GM12878 (cell line): ENCODE measurements at regions not wholly inside any gene's neighbourhood (a gene's known extent, or its start where the extent isn't known, plus 50 kb on each side); places are given as distances from the start of the nearest gene placed in this dataset.

Source experiments
- ATAC-seq: fragments of 200-7000 bp; cut with Tn5 transposase; 3 replicates; pipeline ENCODE4 v1.9.1; 2020; ENCODE audit warnings: mild to moderate bottlenecking, moderate library complexity
- BruUV-seq: library from RNA; stranded (reverse); fragments of 400-500 nt; replicated peaks from 2 replicates; lab custom pipeline; 2021; lab: Mats Ljungman, UMichigan
- CTCF ChIA-PET: fragments of 300-600 bp; sonication (Branson Sonifier 250); formaldehyde crosslinking; extraction: SDS; loops from one replicate; lab custom pipeline; 2021; ENCODE audit warnings: inconsistent platforms; lab: Yijun Ruan, JAX
- POLR2A ChIA-PET: fragments of 350-600 bp; formaldehyde crosslinking; extraction: SDS; loops from one replicate; lab custom pipeline; 2021; ENCODE audit warnings: inconsistent platforms; lab: Charles Lee
- RAD21 ChIA-PET: fragments of 300-600 bp; sonication (Branson Sonifier 250); formaldehyde crosslinking; loops from one replicate; lab custom pipeline; 2023; ENCODE audit warnings: antibody characterized with exemption; ENCODE audit not compliant: unreplicated experiment; lab: Charles Lee
- SMC1A ChIA-PET: fragments of 300-600 bp; sonication (Branson Sonifier 250); formaldehyde crosslinking; loops from one replicate; lab custom pipeline; 2023; ENCODE audit not compliant: unreplicated experiment, uncharacterized antibody; lab: Charles Lee
- DNase-seq: peaks from one replicate; pipeline ENCODE4 v3.0.0-alpha.2; 2011; ENCODE audit warnings: low read depth, low spot score
- FAIRE-seq: peaks from 3 replicates; lab custom pipeline; 2011; peaks lifted over from hg19 to GRCh38; lab: Jason Lieb, UNC
- H2AFZ ChIP-seq: 2 replicates; pipeline ENCODE4 v1.6.0; 2011; ENCODE audit warnings: low read depth, low read length, control low read depth; ENCODE audit not compliant: control insufficient read depth
- H3K27ac ChIP-seq: 2 replicates; pipeline ENCODE4 v1.5.1; 2011; ENCODE audit warnings: control low read depth; ENCODE audit not compliant: control insufficient read depth, insufficient read depth
- H3K27me3 ChIP-seq, 2 experiments: replicated peaks in 1 of 2; 2 replicates each; pipeline versions ENCODE4 v1.6.0 to v1.6.1; 2011; ENCODE audit warnings: low read length in 1 of 2; ENCODE audit not compliant: control insufficient read depth in 2 of 2, insufficient read depth in 2 of 2
- H3K36me3 ChIP-seq, 2 experiments: 2 replicates each; pipeline ENCODE4 v1.5.1; 2011; ENCODE audit warnings: low read length in 1 of 2; ENCODE audit not compliant: control insufficient read depth in 2 of 2, insufficient read depth in 2 of 2
- H3K4me1 ChIP-seq: 2 replicates; pipeline ENCODE4 v1.6.1; 2011; ENCODE audit warnings: mild to moderate bottlenecking, low read length, moderate library complexity, mixed read lengths; ENCODE audit not compliant: control insufficient read depth, insufficient read depth
- H3K4me2 ChIP-seq: 2 replicates; pipeline ENCODE4 v1.6.0; 2011; ENCODE audit warnings: control low read depth; ENCODE audit not compliant: control insufficient read depth, insufficient read depth
- H3K4me3 ChIP-seq: fragments of 200-600 bp; sonication (generic); 2 replicates; pipeline ENCODE4 v1.5.1; 2016
- H3K79me2 ChIP-seq: 2 replicates; pipeline ENCODE4 v1.6.0; 2011; ENCODE audit warnings: low read length; ENCODE audit not compliant: control insufficient read depth, insufficient read depth
- H3K9ac ChIP-seq: 2 replicates; pipeline ENCODE4 v1.8.0; 2011; ENCODE audit warnings: low read length, control low read depth, mixed read lengths; ENCODE audit not compliant: control insufficient read depth, insufficient read depth
- H3K9me3 ChIP-seq: replicated peaks from 3 replicates; pipeline ENCODE4 v1.5.1; 2011; ENCODE audit warnings: mild to moderate bottlenecking, low read length; ENCODE audit not compliant: control insufficient read depth, insufficient read depth
- H4K20me1 ChIP-seq: 2 replicates; pipeline ENCODE4 v1.6.0; 2011; ENCODE audit not compliant: control insufficient read depth, insufficient read depth
- BCL3 ChIP-seq: IDR thresholded peaks from 2 replicates; pipeline ENCODE4 v1.6.1; 2011; ENCODE audit warnings: borderline replicate concordance, low read depth, mild to moderate bottlenecking, moderate library complexity, low read length; ENCODE audit not compliant: insufficient read depth, poor library complexity, severe bottlenecking
- BCLAF1 ChIP-seq: fragments of 450-650 bp; IDR thresholded peaks from 2 replicates; pipeline ENCODE4 v1.6.1; 2017; ENCODE audit warnings: antibody characterized with exemption, mild to moderate bottlenecking, moderate library complexity
- EP300 ChIP-seq, 2 experiments: fragments of 150-350 bp in 1 of 2; IDR thresholded peaks; 2 replicates each; pipeline ENCODE4 v1.6.1; 2011 to 2012; ENCODE audit warnings: low read depth in 2 of 2, low read length in 2 of 2, borderline replicate concordance in 1 of 2, improper control_type of control experiment in 1 of 2, inconsistent platforms in 1 of 2; ENCODE audit not compliant: control insufficient read depth in 1 of 2
- JUNB ChIP-seq: IDR thresholded peaks from 2 replicates; pipeline ENCODE4 v1.6.1; 2016; ENCODE audit warnings: antibody characterized with exemption, mild to moderate bottlenecking
- JUND ChIP-seq: IDR thresholded peaks from 2 replicates; pipeline ENCODE4 v1.6.1; 2012; ENCODE audit warnings: low read depth, mild to moderate bottlenecking, low read length, improper control_type of control experiment, moderate library complexity
- POLR2A ChIP-seq: IDR thresholded peaks from 2 replicates; pipeline ENCODE4 v1.6.1; 2011; ENCODE audit warnings: low read depth, mild to moderate bottlenecking, low read length
- RBBP5 ChIP-seq: fragments of 200-600 bp; sonication (generic); conservative IDR thresholded peaks from 2 replicates; pipeline ENCODE4 v1.6.1; 2016
- RELB ChIP-seq: fragments of 450-650 bp; IDR thresholded peaks from 2 replicates; pipeline ENCODE4 v1.6.1; 2017; ENCODE audit warnings: low read depth, mild to moderate bottlenecking, moderate library complexity
- SMARCA5 ChIP-seq: fragments of 450-650 bp; IDR thresholded peaks from 2 replicates; pipeline ENCODE4 v1.6.1; 2017; ENCODE audit warnings: mild to moderate bottlenecking
- SMC3 ChIP-seq: IDR thresholded peaks from 2 replicates; pipeline ENCODE4 v1.6.1; 2011; ENCODE audit warnings: low read length, improper control_type of control experiment, borderline replicate concordance
- SREBF2 ChIP-seq: IDR thresholded peaks from 2 replicates; pipeline ENCODE4 v1.6.1; 2012; ENCODE audit warnings: mild to moderate bottlenecking, low read length
- ZBED1 ChIP-seq: IDR thresholded peaks from 2 replicates; pipeline ENCODE4 v1.6.1; 2016; ENCODE audit warnings: borderline replicate concordance
- ZNF622 ChIP-seq: fragments of 450-650 bp; IDR thresholded peaks from 2 replicates; pipeline ENCODE4 v1.6.1; 2017; ENCODE audit warnings: mild to moderate bottlenecking, inconsistent platforms
- WGBS: methylation state at CpG from one replicate; pipeline ENCODE4 v1.1.6; 2016; ENCODE audit warnings: low lambda C conversion rate; ENCODE audit not compliant: insufficient replicate concordance, insufficient coverage; ENCODE audit errors: missing lambda C conversion rate; 5-methylcytosine and 5-hydroxymethylcytosine counted together
- in situ Hi-C: fragments of 300-500 bp; cut with MboI; formaldehyde crosslinking; loops from 9 replicates; pipeline ENCODE4 v1.14.3; 2018; ENCODE audit warnings: mixed read lengths
- intact Hi-C: fragments of 100-400 bp; cut with micrococcal nuclease; formaldehyde crosslinking; loops from one replicate; pipeline ENCODE4 v1.14.2; 2022; ENCODE audit not compliant: unreplicated experiment
- TF ChIP-seq, protein P1 (sequence below): fragments of 450-650 bp; IDR thresholded peaks from 2 replicates; pipeline ENCODE4 v1.6.1; 2018; ENCODE audit warnings: borderline replicate concordance, mild to moderate bottlenecking; ENCODE audit not compliant: partially characterized antibody

DNA sequence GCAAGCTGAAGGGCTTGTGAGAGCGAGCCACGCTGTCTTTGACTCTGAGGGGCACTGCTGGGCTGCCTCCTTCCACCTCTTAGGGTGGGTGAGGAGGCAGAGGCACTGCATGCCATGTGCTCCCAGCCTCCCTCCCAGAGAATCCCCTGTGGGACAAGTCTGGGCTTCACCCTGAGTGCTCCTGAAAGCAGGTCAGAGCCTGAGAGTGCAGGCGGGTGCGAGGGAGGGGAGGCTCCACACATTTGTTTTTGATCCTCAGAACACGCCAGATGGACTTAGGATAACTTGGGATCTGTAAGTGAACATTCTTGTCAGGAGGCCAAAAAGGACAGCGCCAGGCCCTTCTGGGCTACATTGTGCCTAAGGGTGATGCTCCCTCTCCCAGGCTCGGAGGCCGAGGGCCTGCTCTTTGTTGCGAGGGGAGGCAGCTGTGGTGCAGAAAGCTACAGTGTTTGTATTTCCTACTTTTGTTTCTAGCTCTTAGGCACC lies 155.4 kb downstream of the TMX1 start:
- in situ Hi-C loops: no loop called here
- intact Hi-C loops: no loop called here
- Histone ChIP-seq H3K27me3 (no peaks in the 10 kb centered on the region; a peak in 1 of 4 replicates), H3K27ac (no peak overlapping the region), H3K9ac (no peak overlapping the region), H3K79me2 (no peaks in the 10 kb centered on the region), H3K4me3 (no peak overlapping the region), H3K36me3 (no peaks in the 10 kb centered on the region), H3K9me3 (no peaks in the 10 kb centered on the region), H3K4me1 (no peaks in the 10 kb centered on the region), H2AFZ (no peak overlapping the region), H3K4me2 (no peak overlapping the region), H4K20me1 (no peaks in the 10 kb centered on the region)
- RAD21 ChIA-PET: no interaction called here
- SMC1A ChIA-PET: no interaction called here
- no peak for FAIRE-seq
- POLR2A ChIA-PET: interaction anchor here (0.6 kb wide), 1 partner anchor 108 kb away, joined by 3 read pairs; no protein-coding TSS in a partner anchor
- CTCF ChIA-PET: no interaction called here
- DNase-seq: no peak
- no TSS peak for BruUV-seq
- ATAC-seq: no peak
- WGBS: 55% methylated on average over 9 of the region's 9 CpGs
- no peak for TF ChIP-seq SMARCA5
- TF ChIP-seq BCLAF1: no peak
- no peak for TF ChIP-seq RELB
- TF ChIP-seq BCL3: no peak
- TF ChIP-seq JUNB: no peak
- no peak for TF ChIP-seq POLR2A
- TF ChIP-seq, protein P1, sequence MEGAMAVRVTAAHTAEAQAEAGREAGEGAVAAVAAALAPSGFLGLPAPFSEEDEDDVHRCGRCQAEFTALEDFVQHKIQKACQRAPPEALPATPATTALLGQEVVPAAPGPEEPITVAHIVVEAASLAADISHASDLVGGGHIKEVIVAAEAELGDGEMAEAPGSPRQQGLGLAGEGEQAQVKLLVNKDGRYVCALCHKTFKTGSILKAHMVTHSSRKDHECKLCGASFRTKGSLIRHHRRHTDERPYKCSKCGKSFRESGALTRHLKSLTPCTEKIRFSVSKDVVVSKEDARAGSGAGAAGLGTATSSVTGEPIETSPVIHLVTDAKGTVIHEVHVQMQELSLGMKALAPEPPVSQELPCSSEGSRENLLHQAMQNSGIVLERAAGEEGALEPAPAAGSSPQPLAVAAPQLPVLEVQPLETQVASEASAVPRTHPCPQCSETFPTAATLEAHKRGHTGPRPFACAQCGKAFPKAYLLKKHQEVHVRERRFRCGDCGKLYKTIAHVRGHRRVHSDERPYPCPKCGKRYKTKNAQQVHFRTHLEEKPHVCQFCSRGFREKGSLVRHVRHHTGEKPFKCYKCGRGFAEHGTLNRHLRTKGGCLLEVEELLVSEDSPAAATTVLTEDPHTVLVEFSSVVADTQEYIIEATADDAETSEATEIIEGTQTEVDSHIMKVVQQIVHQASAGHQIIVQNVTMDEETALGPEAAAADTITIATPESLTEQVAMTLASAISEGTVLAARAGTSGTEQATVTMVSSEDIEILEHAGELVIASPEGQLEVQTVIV: no peak
- no peak for TF ChIP-seq JUND
- TF ChIP-seq RBBP5: no peak
- no peak for TF ChIP-seq ZBED1
- no peak for TF ChIP-seq EP300 (IDR thresholded peaks at IDR 0.05; ENCODE audit: borderline replicate concordance in 1 of 2, control insufficient read depth in 1 of 2, low read depth in 2 of 2, low read length in 2 of 2)
- no peak for TF ChIP-seq SMC3
- no peak for TF ChIP-seq SREBF2
- TF ChIP-seq ZNF622: no peak
